GM12878 (cell line): ENCODE measurements at regions not wholly inside any gene's neighbourhood (a gene's known extent, or its start where the extent isn't known, plus 50 kb on each side); places are given as distances from the start of the nearest gene placed in this dataset.

Source experiments
- ATAC-seq: fragments of 200-7000 bp; cut with Tn5 transposase; 3 replicates; pipeline ENCODE4 v1.9.1; 2020; ENCODE audit warnings: mild to moderate bottlenecking, moderate library complexity
- BruUV-seq: library from RNA; stranded (reverse); fragments of 400-500 nt; replicated peaks from 2 replicates; lab custom pipeline; 2021; lab: Mats Ljungman, UMichigan
- CTCF ChIA-PET: fragments of 300-600 bp; sonication (Branson Sonifier 250); formaldehyde crosslinking; extraction: SDS; loops from one replicate; lab custom pipeline; 2021; ENCODE audit warnings: inconsistent platforms; lab: Yijun Ruan, JAX
- POLR2A ChIA-PET: fragments of 350-600 bp; formaldehyde crosslinking; extraction: SDS; loops from one replicate; lab custom pipeline; 2021; ENCODE audit warnings: inconsistent platforms; lab: Charles Lee
- RAD21 ChIA-PET: fragments of 300-600 bp; sonication (Branson Sonifier 250); formaldehyde crosslinking; loops from one replicate; lab custom pipeline; 2023; ENCODE audit warnings: antibody characterized with exemption; ENCODE audit not compliant: unreplicated experiment; lab: Charles Lee
- SMC1A ChIA-PET: fragments of 300-600 bp; sonication (Branson Sonifier 250); formaldehyde crosslinking; loops from one replicate; lab custom pipeline; 2023; ENCODE audit not compliant: unreplicated experiment, uncharacterized antibody; lab: Charles Lee
- DNase-seq: peaks from one replicate; pipeline ENCODE4 v3.0.0-alpha.2; 2011; ENCODE audit warnings: low read depth, low spot score
- FAIRE-seq: peaks from 3 replicates; lab custom pipeline; 2011; peaks lifted over from hg19 to GRCh38; lab: Jason Lieb, UNC
- H2AFZ ChIP-seq: 2 replicates; pipeline ENCODE4 v1.6.0; 2011; ENCODE audit warnings: low read depth, low read length, control low read depth; ENCODE audit not compliant: control insufficient read depth
- H3K27ac ChIP-seq: 2 replicates; pipeline ENCODE4 v1.5.1; 2011; ENCODE audit warnings: control low read depth; ENCODE audit not compliant: control insufficient read depth, insufficient read depth
- H3K27me3 ChIP-seq, 2 experiments: replicated peaks in 1 of 2; 2 replicates each; pipeline versions ENCODE4 v1.6.0 to v1.6.1; 2011; ENCODE audit warnings: low read length in 1 of 2; ENCODE audit not compliant: control insufficient read depth in 2 of 2, insufficient read depth in 2 of 2
- H3K36me3 ChIP-seq, 2 experiments: 2 replicates each; pipeline ENCODE4 v1.5.1; 2011; ENCODE audit warnings: low read length in 1 of 2; ENCODE audit not compliant: control insufficient read depth in 2 of 2, insufficient read depth in 2 of 2
- H3K4me1 ChIP-seq: 2 replicates; pipeline ENCODE4 v1.6.1; 2011; ENCODE audit warnings: mild to moderate bottlenecking, low read length, moderate library complexity, mixed read lengths; ENCODE audit not compliant: control insufficient read depth, insufficient read depth
- H3K4me2 ChIP-seq: 2 replicates; pipeline ENCODE4 v1.6.0; 2011; ENCODE audit warnings: control low read depth; ENCODE audit not compliant: control insufficient read depth, insufficient read depth
- H3K4me3 ChIP-seq: fragments of 200-600 bp; sonication (generic); 2 replicates; pipeline ENCODE4 v1.5.1; 2016
- H3K79me2 ChIP-seq: 2 replicates; pipeline ENCODE4 v1.6.0; 2011; ENCODE audit warnings: low read length; ENCODE audit not compliant: control insufficient read depth, insufficient read depth
- H3K9ac ChIP-seq: 2 replicates; pipeline ENCODE4 v1.8.0; 2011; ENCODE audit warnings: low read length, control low read depth, mixed read lengths; ENCODE audit not compliant: control insufficient read depth, insufficient read depth
- H3K9me3 ChIP-seq: replicated peaks from 3 replicates; pipeline ENCODE4 v1.5.1; 2011; ENCODE audit warnings: mild to moderate bottlenecking, low read length; ENCODE audit not compliant: control insufficient read depth, insufficient read depth
- H4K20me1 ChIP-seq: 2 replicates; pipeline ENCODE4 v1.6.0; 2011; ENCODE audit not compliant: control insufficient read depth, insufficient read depth
- BCL11A ChIP-seq: IDR thresholded peaks from 2 replicates; pipeline ENCODE4 v1.6.1; 2011; ENCODE audit warnings: low read depth, low read length
- CEBPB ChIP-seq, 2 experiments: fragments of 150-350 bp in 1 of 2; IDR thresholded peaks; 2 replicates each; pipeline ENCODE4 v1.6.1; 2012 to 2014; ENCODE audit warnings: low read depth in 2 of 2, low read length in 2 of 2, borderline replicate concordance in 1 of 2, inconsistent platforms in 1 of 2
- CHD1 ChIP-seq: IDR thresholded peaks from 2 replicates; pipeline ENCODE4 v1.6.1; 2012; ENCODE audit warnings: low read depth, low read length, improper control_type of control experiment
- MLLT1 ChIP-seq: fragments of 450-650 bp; IDR thresholded peaks from 2 replicates; pipeline ENCODE4 v1.6.1; 2016; ENCODE audit warnings: mild to moderate bottlenecking
- SIN3A ChIP-seq: IDR thresholded peaks from 2 replicates; pipeline ENCODE4 v1.6.1; 2012; ENCODE audit warnings: low read depth, low read length, improper control_type of control experiment
- ZBTB4 ChIP-seq: fragments of 450-650 bp; formaldehyde crosslinking; IDR thresholded peaks from 2 replicates; pipeline ENCODE4 v1.4.0; 2022; ENCODE audit warnings: mild to moderate bottlenecking, moderate library complexity
- ZZZ3 ChIP-seq: IDR thresholded peaks from 2 replicates; pipeline ENCODE4 v1.6.1; 2011; ENCODE audit warnings: low read depth; ENCODE audit not compliant: control insufficient read depth, insufficient read length
- in situ Hi-C: fragments of 300-500 bp; cut with MboI; formaldehyde crosslinking; loops from 9 replicates; pipeline ENCODE4 v1.14.3; 2018; ENCODE audit warnings: mixed read lengths
- intact Hi-C: fragments of 100-400 bp; cut with micrococcal nuclease; formaldehyde crosslinking; loops from one replicate; pipeline ENCODE4 v1.14.2; 2022; ENCODE audit not compliant: unreplicated experiment

DNA sequence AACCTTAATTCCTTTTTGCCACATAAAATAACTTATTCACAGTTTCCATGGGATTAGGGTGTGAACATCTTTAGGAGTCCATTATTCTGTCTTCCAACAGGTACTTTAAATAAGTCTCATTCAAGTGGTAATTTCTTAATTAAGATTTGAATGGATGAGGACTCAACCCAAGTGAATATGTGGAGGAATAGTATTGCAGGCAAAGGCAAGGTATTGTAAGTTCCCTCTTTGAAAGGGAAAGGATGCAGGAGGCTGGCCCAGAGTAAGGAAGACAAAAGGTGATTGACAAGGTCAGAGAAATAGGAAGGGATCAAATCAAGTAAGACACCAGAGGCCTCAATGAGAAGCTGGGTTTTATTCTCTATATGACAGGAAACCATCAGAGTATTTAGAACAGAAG lies 238.2 kb upstream of the RBMS1 start:
- Histone ChIP-seq H3K27me3 (no peaks in the 10 kb centered on the region), H2AFZ (no peak overlapping the region), H3K9ac (no peak overlapping the region), H3K79me2 (no peaks in the 10 kb centered on the region), H3K27ac (no peak overlapping the region)
- ATAC-seq, result no peak
- SMC1A ChIA-PET, result no interaction called here
- no peak for TF ChIP-seq ZBTB4 (CRISPR knock-in tag)
- no peak for TF ChIP-seq BCL11A
- TF ChIP-seq, all 136 proteins: peak for 0
- H3K36me3 ChIP-seq, result no peaks in the 10 kb centered on the region
- ChIA-PET CTCF (no interaction called here), POLR2A (no interaction called here), RAD21 (no interaction called here)
- no TSS peak for BruUV-seq
- no peaks in the 10 kb centered on the region for H3K9me3 ChIP-seq
- DNase-seq, result no peak
- no peaks in the 10 kb centered on the region for H4K20me1 ChIP-seq
- no peak overlapping the region for H3K4me2 ChIP-seq
- no peaks in the 10 kb centered on the region for H3K4me1 ChIP-seq
- H3K4me3 ChIP-seq, result no peak overlapping the region
- in situ Hi-C loops (no loop called here), intact Hi-C loops (no loop called here)
- FAIRE-seq, result no peak

GRCh38 chr2:160735696-160736095 lies 242.1 kb upstream of the RBMS1 start:
- H3K4me2 ChIP-seq, result no peak overlapping the region
- ATAC-seq, result no peak
- TF ChIP-seq ZZZ3 (no peak), SIN3A (no peak), CHD1 (no peak), MLLT1 (no peak), CEBPB (IDR thresholded peaks at IDR 0.05; ENCODE audit: borderline replicate concordance in 1 of 2, low read depth in 2 of 2, low read length in 2 of 2) (no peak)
- H3K36me3 ChIP-seq, result no peaks in the 10 kb centered on the region
- no peaks in the 10 kb centered on the region for H3K79me2 ChIP-seq
- no peak for DNase-seq
- BruUV-seq, result no TSS peak
- H3K4me1 ChIP-seq, result no peaks in the 10 kb centered on the region
- ChIA-PET RAD21 (no interaction called here), SMC1A (no interaction called here), CTCF (no interaction called here), POLR2A (no interaction called here)
- FAIRE-seq, result no peak
- no peak overlapping the region for H2AFZ ChIP-seq
- intact Hi-C loops, result no loop called here
- H4K20me1 ChIP-seq, result no peaks in the 10 kb centered on the region
- no peak overlapping the region for H3K9ac ChIP-seq
- in situ Hi-C loops, result no loop called here
- H3K27ac ChIP-seq, result no peak overlapping the region
- no peaks in the 10 kb centered on the region for H3K9me3 ChIP-seq
- H3K4me3 ChIP-seq, result no peak overlapping the region
- H3K27me3 ChIP-seq, result no peaks in the 10 kb centered on the region
